Keratinocyte (primary cell): ENCODE measurements at regions not wholly inside any gene's neighbourhood (a gene's known extent, or its start where the extent isn't known, plus 50 kb on each side); places are given as distances from the start of the nearest gene placed in this dataset.

Experiments
- DNase-seq: peaks from one replicate; pipeline ENCODE4 v3.0.0-alpha.2; 2011; ENCODE audit warnings: low read depth, missing footprints, low spot score
- FAIRE-seq: peaks from 2 replicates; lab custom pipeline; 2011; peaks lifted over from hg19 to GRCh38; lab: Jason Lieb, UNC
- H2AFZ ChIP-seq: 2 replicates; pipeline ENCODE4 v1.6.0; 2012; ENCODE audit warnings: low read length, control low read depth, inconsistent platforms; ENCODE audit not compliant: control insufficient read depth
- H3K27ac ChIP-seq: 2 replicates; pipeline ENCODE4 v1.5.1; 2011; ENCODE audit warnings: low read length; ENCODE audit not compliant: control insufficient read depth, insufficient read depth
- H3K27me3 ChIP-seq: 3 replicates; pipeline ENCODE4 v1.6.0; 2011; ENCODE audit warnings: low read length; ENCODE audit not compliant: control insufficient read depth, insufficient read depth; ENCODE audit errors: extremely low read depth
- H3K36me3 ChIP-seq, 2 experiments: 2 replicates in 1 of 2; 3 replicates in 1 of 2; pipeline ENCODE4 v1.5.1; 2011; ENCODE audit warnings: low read length in 2 of 2, mild to moderate bottlenecking in 1 of 2; ENCODE audit not compliant: control insufficient read depth in 2 of 2, insufficient read depth in 2 of 2; ENCODE audit errors: extremely low read depth in 1 of 2
- H3K4me1 ChIP-seq: 3 replicates; pipeline ENCODE4 v1.5.1; 2011; ENCODE audit warnings: low read length; ENCODE audit not compliant: control insufficient read depth, insufficient read depth; ENCODE audit errors: extremely low read depth
- H3K4me2 ChIP-seq: 3 replicates; pipeline ENCODE4 v1.6.0; 2011; ENCODE audit warnings: low read depth, low read length; ENCODE audit not compliant: control insufficient read depth, insufficient read depth; ENCODE audit errors: extremely low read depth
- H3K4me3 ChIP-seq, 3 experiments: fragments of 200-600 bp in 1 of 3; sonication (generic) in 1 of 3; 2 replicates in 2 of 3; 3 replicates in 1 of 3; pipeline ENCODE4 v1.5.1; 2011 to 2016; ENCODE audit warnings: low read length in 3 of 3, mild to moderate bottlenecking in 3 of 3, control low read depth in 2 of 3, inconsistent platforms in 1 of 3, low read depth in 1 of 3, mixed read lengths in 1 of 3, mixed run types in 1 of 3, moderate library complexity in 1 of 3; ENCODE audit not compliant: control insufficient read depth in 2 of 3, insufficient read depth in 2 of 3; ENCODE audit errors: extremely low read depth in 1 of 3
- H3K79me2 ChIP-seq: 2 replicates; pipeline ENCODE4 v1.6.0; 2012; ENCODE audit warnings: low read length; ENCODE audit not compliant: control insufficient read depth, insufficient read depth
- H3K9ac ChIP-seq: 3 replicates; pipeline ENCODE4 v1.6.0; 2011; ENCODE audit warnings: low read length; ENCODE audit not compliant: control insufficient read depth, insufficient read depth; ENCODE audit errors: extremely low read depth
- H3K9me1 ChIP-seq: 3 replicates; pipeline ENCODE4 v1.6.0; 2011; ENCODE audit warnings: low read length; ENCODE audit not compliant: control insufficient read depth, insufficient read depth; ENCODE audit errors: extremely low read depth
- H3K9me3 ChIP-seq: 2 replicates; pipeline ENCODE4 v1.5.1; 2012; ENCODE audit warnings: low read depth, low read length; ENCODE audit not compliant: control insufficient read depth
- H4K20me1 ChIP-seq: 3 replicates; pipeline ENCODE4 v1.6.0; 2011; ENCODE audit warnings: low read length; ENCODE audit not compliant: control insufficient read depth, insufficient read depth; ENCODE audit errors: extremely low read depth
- EZH2 ChIP-seq: IDR thresholded peaks from one replicate; pipeline ENCODE4 v1.6.1; 2012; ENCODE audit warnings: inconsistent platforms, mild to moderate bottlenecking, low read length, moderate library complexity
- dilution Hi-C: fragments of 300-500 bp; cut with MboI; formaldehyde crosslinking; loops from one replicate; pipeline ENCODE4 v1.7.0; 2020; ENCODE audit warnings: low sequenced_read_pairs; ENCODE audit not compliant: extremely low pct_ligation_motif_present
- TF ChIP-seq, protein P1 (sequence below), 3 experiments: IDR thresholded peaks in 1 of 3; conservative IDR thresholded peaks in 1 of 3; optimal IDR thresholded peaks in 1 of 3; 2 replicates in 2 of 3; 3 replicates in 1 of 3; pipeline versions ENCODE3 to v1.5.1; 2011; ENCODE audit warnings: low read length in 3 of 3, mild to moderate bottlenecking in 3 of 3, moderate library complexity in 2 of 3, control low read depth in 1 of 3, inconsistent platforms in 1 of 3; ENCODE audit not compliant: insufficient read depth in 2 of 3; ENCODE audit errors: extremely low read depth in 1 of 3

DNA sequence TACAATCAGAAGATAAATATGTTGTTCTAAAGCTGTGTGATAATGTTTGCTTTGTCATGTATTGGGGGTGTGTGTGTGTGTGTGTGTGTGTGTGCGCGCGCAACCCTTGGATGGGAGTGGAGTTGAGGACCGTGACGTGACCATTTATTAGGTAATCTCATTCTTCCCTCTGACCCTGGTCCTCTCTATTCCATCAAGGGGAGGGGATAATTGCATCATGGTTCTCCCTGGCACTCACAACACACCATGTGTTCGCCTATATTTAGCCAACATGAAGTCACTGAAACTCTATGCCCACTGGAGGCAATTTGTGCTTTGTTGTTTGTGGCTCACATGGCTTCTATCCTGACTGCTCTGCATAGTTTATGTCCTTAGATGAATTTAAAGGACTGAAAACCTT lies 79.8 kb upstream of the LRPPRC start:
- TF ChIP-seq EZH2 = no peak
- TF ChIP-seq, protein P1, sequence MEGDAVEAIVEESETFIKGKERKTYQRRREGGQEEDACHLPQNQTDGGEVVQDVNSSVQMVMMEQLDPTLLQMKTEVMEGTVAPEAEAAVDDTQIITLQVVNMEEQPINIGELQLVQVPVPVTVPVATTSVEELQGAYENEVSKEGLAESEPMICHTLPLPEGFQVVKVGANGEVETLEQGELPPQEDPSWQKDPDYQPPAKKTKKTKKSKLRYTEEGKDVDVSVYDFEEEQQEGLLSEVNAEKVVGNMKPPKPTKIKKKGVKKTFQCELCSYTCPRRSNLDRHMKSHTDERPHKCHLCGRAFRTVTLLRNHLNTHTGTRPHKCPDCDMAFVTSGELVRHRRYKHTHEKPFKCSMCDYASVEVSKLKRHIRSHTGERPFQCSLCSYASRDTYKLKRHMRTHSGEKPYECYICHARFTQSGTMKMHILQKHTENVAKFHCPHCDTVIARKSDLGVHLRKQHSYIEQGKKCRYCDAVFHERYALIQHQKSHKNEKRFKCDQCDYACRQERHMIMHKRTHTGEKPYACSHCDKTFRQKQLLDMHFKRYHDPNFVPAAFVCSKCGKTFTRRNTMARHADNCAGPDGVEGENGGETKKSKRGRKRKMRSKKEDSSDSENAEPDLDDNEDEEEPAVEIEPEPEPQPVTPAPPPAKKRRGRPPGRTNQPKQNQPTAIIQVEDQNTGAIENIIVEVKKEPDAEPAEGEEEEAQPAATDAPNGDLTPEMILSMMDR (optimal IDR thresholded peaks at IDR 0.05 in 1 of 3, IDR thresholded peaks at IDR 0.05 in 1 of 3, conservative IDR thresholded peaks at IDR 0.05 in 1 of 3; ENCODE audit: extremely low read depth in 1 of 3, insufficient read depth in 2 of 3, low read length in 3 of 3) = no peak
- Histone ChIP-seq H3K9ac (no peak overlapping the region), H3K4me3 (no peak overlapping the region), H3K79me2 (no peaks in the 10 kb centered on the region), H3K27me3 (no peaks in the 10 kb centered on the region), H4K20me1 (no peaks in the 10 kb centered on the region), H3K36me3 (no peaks in the 10 kb centered on the region), H3K4me1 (no peaks in the 10 kb centered on the region), H3K27ac (no peak overlapping the region), H3K9me3 (no peaks in the 10 kb centered on the region), H2AFZ (no peak overlapping the region), H3K9me1 (no peaks in the 10 kb centered on the region), H3K4me2 (no peak overlapping the region)
- dilution Hi-C loops = no loop called here
- DNase-seq (no peak), FAIRE-seq (no peak)

DNA sequence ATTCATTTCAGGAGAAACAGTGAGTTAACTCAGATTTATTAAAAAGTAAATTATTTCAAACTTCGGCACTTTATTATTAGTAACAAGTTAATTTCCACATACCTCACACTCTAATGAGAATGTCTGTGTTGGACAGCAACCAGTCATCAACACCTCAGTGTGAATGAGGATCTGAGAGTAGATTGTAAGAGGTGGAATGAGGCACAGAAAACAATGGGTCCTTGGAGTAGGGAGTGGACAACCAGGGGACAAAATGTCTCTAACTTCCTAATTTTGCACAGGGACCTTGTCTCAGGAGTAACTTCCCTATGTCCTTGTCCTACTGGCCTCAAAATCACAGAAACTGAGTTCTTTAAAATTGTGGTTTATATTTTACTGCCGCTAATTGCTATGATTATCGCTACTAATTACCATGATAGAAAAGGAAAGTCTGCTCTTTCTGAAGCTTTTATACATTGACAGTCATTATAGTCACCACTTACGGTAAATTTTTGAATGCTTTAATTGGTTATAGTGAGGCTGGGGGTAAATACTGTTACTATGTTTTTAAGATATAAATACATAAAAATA lies 82.2 kb upstream of the LRPPRC start:
- dilution Hi-C loops = no loop called here

More for the DNA sequence above, 82.2 kb upstream of the LRPPRC start:
- no peak for DNase-seq
- Histone ChIP-seq H2AFZ (no peak overlapping the region), H3K36me3 (no peaks in the 10 kb centered on the region), H3K27me3 (no peaks in the 10 kb centered on the region), H3K4me3 (no peak overlapping the region), H3K9me3 (no peaks in the 10 kb centered on the region), H3K27ac (no peak overlapping the region), H3K9ac (no peak overlapping the region), H3K4me2 (no peak overlapping the region), H4K20me1 (no peaks in the 10 kb centered on the region), H3K79me2 (no peaks in the 10 kb centered on the region), H3K4me1 (no peaks in the 10 kb centered on the region), H3K9me1 (no peaks in the 10 kb centered on the region)
- FAIRE-seq = no peak
- TF ChIP-seq, protein P1 (optimal IDR thresholded peaks at IDR 0.05 in 1 of 3, IDR thresholded peaks at IDR 0.05 in 1 of 3, conservative IDR thresholded peaks at IDR 0.05 in 1 of 3; ENCODE audit: extremely low read depth in 1 of 3, insufficient read depth in 2 of 3, low read length in 3 of 3) = no peak
- no peak for TF ChIP-seq EZH2
